ENCODE measurements at regions not wholly inside any gene's neighbourhood (a gene's known extent, or its start where the extent isn't known, plus 50 kb on each side); places are given as distances from the start of the nearest gene placed in this dataset.

GRCh38 chr2:71757351-71757750 lies 304.0 kb downstream of the DYSF start:
- Histone ChIP-seq H3K4me1 (no peaks in the 10 kb centered on the region), H3K4me3 (no peak overlapping the region), H3K9me3 (no peaks in the 10 kb centered on the region), H3K36me3 (no peaks in the 10 kb centered on the region), H3K27me3 (no peaks in the 10 kb centered on the region), H3K27ac (no peak overlapping the region)
- TF ChIP-seq EP300 (IDR thresholded peaks at IDR 0.05) (no peak), POLR2A (IDR thresholded peaks at IDR 0.05) (no peak), CTCF (IDR thresholded peaks at IDR 0.05) (no peak)
- 66 to 69% methylated on average over 9 of the region's 9 CpGs for WGBS, 2 donors
- no peak for DNase-seq (ENCODE audit: low spot score in 2 of 2)

- no peaks in the 10 kb centered on the region for H3K36me3 ChIP-seq
- H3K4me3 ChIP-seq: no peak overlapping the region
- 70 to 74% methylated on average over 4 of the region's 4 CpGs for WGBS, 2 donors
- H3K27me3 ChIP-seq: no peaks in the 10 kb centered on the region
- DNase-seq (ENCODE audit: low spot score in 2 of 2): no peak
- no peak overlapping the region for H3K27ac ChIP-seq
- no peaks in the 10 kb centered on the region for H3K4me1 ChIP-seq
- no peak for TF ChIP-seq POLR2A (IDR thresholded peaks at IDR 0.05)
- H3K9me3 ChIP-seq: peaks cover 0 to 7% (median 0%) of the 10 kb centered on the region in 4 donors
These were observed 303.0 kb downstream of the DYSF start for GRCh38 chr2:71756280-71756906.

- Histone ChIP-seq H3K27ac (no peak overlapping the region), H3K36me3 (no peaks in the 10 kb centered on the region), H3K9me3 (peaks cover 0 to 12% (median 0%) of the 10 kb centered on the region in 4 donors), H3K4me3 (no peak overlapping the region), H3K27me3 (no peaks in the 10 kb centered on the region), H3K4me1 (peaks cover 0 to 21% (median 10%) of the 10 kb centered on the region in 4 donors)
- TF ChIP-seq POLR2A (IDR thresholded peaks at IDR 0.05) (no peak), CTCF (IDR thresholded peaks at IDR 0.05) (no peak), EP300 (IDR thresholded peaks at IDR 0.05) (no peak)
- no peak for DNase-seq (ENCODE audit: low spot score in 2 of 2)
These were observed 298.2 kb downstream of the DYSF start for GRCh38 chr2:71751590-71751989.

DNA sequence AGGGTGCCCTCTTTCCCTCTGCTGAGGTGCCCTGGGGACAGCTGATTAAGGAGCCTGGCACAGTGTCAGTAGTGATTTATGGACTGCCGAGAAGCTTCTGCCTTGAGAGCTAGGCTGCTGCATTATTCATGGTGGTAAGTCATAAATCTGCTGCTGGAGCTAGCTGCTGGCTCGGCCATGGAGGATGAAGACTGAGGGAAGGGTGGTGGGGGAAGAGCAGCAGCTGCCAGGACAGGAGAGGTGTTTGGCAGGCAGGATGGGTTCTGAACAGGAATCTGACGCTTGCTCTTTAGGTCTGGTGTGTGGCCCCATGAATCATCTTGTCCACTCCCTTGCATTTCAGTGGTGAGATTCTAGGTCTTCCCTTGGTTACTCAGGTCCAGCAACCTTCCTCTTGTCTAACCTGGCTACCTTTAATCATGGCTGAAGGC lies 296.3 kb downstream of the DYSF start:
- Histone ChIP-seq H3K27ac (no peak overlapping the region), H3K4me3 (no peak overlapping the region), H3K9me3 (peaks cover 0 to 12% (median 0%) of the 10 kb centered on the region in 4 donors), H3K36me3 (no peaks in the 10 kb centered on the region), H3K4me1 (peaks cover 0 to 30% (median 11%) of the 10 kb centered on the region in 4 donors), H3K27me3 (no peaks in the 10 kb centered on the region)
- no peak for TF ChIP-seq EP300 (IDR thresholded peaks at IDR 0.05)
- no peak for TF ChIP-seq POLR2A (IDR thresholded peaks at IDR 0.05)
- TF ChIP-seq CTCF (IDR thresholded peaks at IDR 0.05): no peak
- no peak for DNase-seq (ENCODE audit: low spot score in 2 of 2)
- 54 to 59% methylated on average over 3 of the region's 3 CpGs for WGBS, 2 donors

DNA sequence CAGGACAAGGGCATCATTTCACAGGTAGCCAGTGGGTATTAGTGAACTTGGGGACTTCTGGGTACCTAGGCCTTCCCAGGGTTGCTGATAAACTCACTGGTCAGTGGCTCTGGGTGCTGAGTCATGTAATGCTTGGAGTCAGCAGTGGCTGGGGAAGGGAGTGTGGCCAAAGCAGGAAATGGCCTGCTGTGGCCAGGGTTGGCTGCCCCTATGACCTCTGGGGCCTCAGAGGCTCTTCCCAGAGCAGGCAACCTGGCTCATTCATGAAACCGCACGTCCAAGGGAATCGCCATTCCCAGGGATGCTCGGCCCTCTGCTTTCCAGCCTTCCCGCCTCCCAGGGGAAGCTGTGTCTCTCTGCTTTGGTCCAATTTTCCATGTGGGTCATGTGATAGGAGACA lies 294.9 kb downstream of the DYSF start:
- DNase-seq (ENCODE audit: low spot score in 2 of 2): peak in 1 of 2 donors; percentile 33

More for the DNA sequence above, 294.9 kb downstream of the DYSF start:
- Histone ChIP-seq H3K9me3 (peaks cover 0 to 12% (median 0%) of the 10 kb centered on the region in 4 donors), H3K4me1 (peaks cover 0 to 41% (median 11%) of the 10 kb centered on the region in 4 donors), H3K27ac (no peak overlapping the region), H3K27me3 (no peaks in the 10 kb centered on the region), H3K4me3 (no peak overlapping the region), H3K36me3 (no peaks in the 10 kb centered on the region)
- 78% methylated on average over 5 of the region's 5 CpGs for WGBS, 2 donors
- peak in 1 of 2 donors; percentile 49 for TF ChIP-seq EP300 (IDR thresholded peaks at IDR 0.05)
- TF ChIP-seq CTCF (IDR thresholded peaks at IDR 0.05): no peak
- no peak for TF ChIP-seq POLR2A (IDR thresholded peaks at IDR 0.05)

Measured in tibial nerve (tissue), 4 donors.